AG04449 (cell line): ENCODE measurements at regions not wholly inside any gene's neighbourhood (a gene's known extent, or its start where the extent isn't known, plus 50 kb on each side); places are given as distances from the start of the nearest gene placed in this dataset.

Source experiments
- CTCF ChIA-PET: fragments of 350-600 bp; formaldehyde crosslinking; extraction: SDS; loops from one replicate; lab custom pipeline; 2021; ENCODE audit warnings: antibody characterized with exemption; lab: Yijun Ruan, JAX
- POLR2A ChIA-PET: fragments of 400-600, 350-600 bp; formaldehyde crosslinking; extraction: SDS; loops from one replicate; lab custom pipeline; 2020; ENCODE audit warnings: antibody characterized with exemption, inconsistent platforms; lab: Yijun Ruan, JAX
- DNase-seq: peaks from one replicate; pipeline ENCODE4 v3.0.0-alpha.2; 2010; ENCODE audit warnings: low read depth, low spot score
- H3K4me3 ChIP-seq: 2 replicates; pipeline ENCODE4 v1.5.1; 2011; ENCODE audit warnings: low read depth, mild to moderate bottlenecking, control low read depth, low read length
- CTCF ChIP-seq: IDR thresholded peaks from one replicate; pipeline ENCODE4 v1.5.1; 2011; ENCODE audit warnings: mild to moderate bottlenecking, moderate library complexity, low read length, control low read depth, inconsistent platforms; ENCODE audit not compliant: insufficient read depth; ENCODE audit errors: missing control alignments

- DNase-seq = no peak
- TF ChIP-seq CTCF = no peak
- H3K4me3 ChIP-seq = no peak overlapping the region
- CTCF ChIA-PET = interaction anchor here (1.1 kb wide), 2 partner anchors 100 to 304 kb away, joined by 3 to 5 read pairs; no protein-coding TSS in a partner anchor
- POLR2A ChIA-PET = no interaction called here
Observed at GRCh38 chr7:36015733-36016132, 137.3 kb upstream of the EEPD1 start.

DNA sequence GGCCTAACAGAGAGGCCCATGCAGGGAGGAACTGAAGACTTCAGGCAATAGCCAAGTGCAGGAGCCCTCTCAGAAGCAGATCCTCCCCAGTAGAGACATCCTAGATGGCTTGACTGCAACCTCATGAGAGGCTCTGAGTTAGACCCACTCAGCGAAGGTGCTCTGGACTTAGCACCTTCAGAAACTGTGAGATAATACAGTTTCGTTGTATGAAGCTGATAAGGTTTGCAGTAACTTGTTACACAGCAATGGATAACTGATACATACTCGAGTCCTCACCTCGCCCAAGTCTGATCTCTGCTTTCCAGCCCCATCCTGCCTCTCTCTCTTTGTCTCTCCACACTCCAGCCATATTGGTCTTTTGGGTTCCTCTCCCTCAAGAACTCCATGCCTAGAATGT lies 136.4 kb upstream of the EEPD1 start:
- no peak for DNase-seq
- H3K4me3 ChIP-seq = no peak overlapping the region
- ChIA-PET CTCF (interaction anchor here (1.1 kb wide), 1 partner anchor 99 kb away, joined by 3 read pairs; no protein-coding TSS in a partner anchor), POLR2A (no interaction called here)
- TF ChIP-seq CTCF = no peak

DNA sequence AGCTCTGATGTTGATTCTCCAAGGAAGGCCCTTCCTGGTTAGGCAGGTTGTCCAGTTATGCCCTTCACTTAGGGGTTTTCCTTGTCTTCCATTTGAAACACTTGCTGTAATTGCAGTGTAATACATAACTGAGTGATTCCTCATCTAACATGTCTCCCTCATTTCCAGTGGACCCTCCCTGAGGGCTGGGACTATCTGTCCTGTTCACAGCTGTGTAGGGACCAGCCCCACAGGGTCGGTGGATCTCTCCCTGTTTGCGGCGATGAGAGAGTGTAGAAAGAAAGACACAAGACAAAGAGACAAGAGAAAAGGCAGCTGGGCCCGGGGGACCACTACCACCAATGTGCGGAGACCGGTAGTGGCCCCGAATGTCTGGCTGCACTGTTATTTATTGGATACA lies 135.9 kb upstream of the EEPD1 start:
- no peak overlapping the region for H3K4me3 ChIP-seq
- CTCF ChIA-PET = no interaction called here
- no peak for TF ChIP-seq CTCF
- POLR2A ChIA-PET = interaction anchor here (1.5 kb wide), 1 partner anchor 14 kb away, joined by 3 read pairs; no protein-coding TSS in a partner anchor
- no peak for DNase-seq

GRCh38 chr7:36018816-36019484 lies 134.1 kb upstream of the EEPD1 start:
- no peak for TF ChIP-seq CTCF
- CTCF ChIA-PET = interaction anchor here (0.7 to 1.8 kb wide), 5 partner anchors 9 to 349 kb away, joined by 3 to 4 read pairs (median 3); no protein-coding TSS in a partner anchor
- DNase-seq = no peak
- no peak overlapping the region for H3K4me3 ChIP-seq
- POLR2A ChIA-PET = no interaction called here

GRCh38 chr7:36019538-36019937 lies 133.5 kb upstream of the EEPD1 start:
- POLR2A ChIA-PET = interaction anchor here (0.6 kb wide), 1 partner anchor 23 kb away, joined by 3 read pairs; no protein-coding TSS in a partner anchor
- no peak for DNase-seq
- H3K4me3 ChIP-seq = no peak overlapping the region
- TF ChIP-seq CTCF = no peak
- CTCF ChIA-PET = interaction anchor here (0.8 to 1.8 kb wide), 3 partner anchors 10 to 348 kb away, joined by 3 to 4 read pairs (median 3); no protein-coding TSS in a partner anchor

DNA sequence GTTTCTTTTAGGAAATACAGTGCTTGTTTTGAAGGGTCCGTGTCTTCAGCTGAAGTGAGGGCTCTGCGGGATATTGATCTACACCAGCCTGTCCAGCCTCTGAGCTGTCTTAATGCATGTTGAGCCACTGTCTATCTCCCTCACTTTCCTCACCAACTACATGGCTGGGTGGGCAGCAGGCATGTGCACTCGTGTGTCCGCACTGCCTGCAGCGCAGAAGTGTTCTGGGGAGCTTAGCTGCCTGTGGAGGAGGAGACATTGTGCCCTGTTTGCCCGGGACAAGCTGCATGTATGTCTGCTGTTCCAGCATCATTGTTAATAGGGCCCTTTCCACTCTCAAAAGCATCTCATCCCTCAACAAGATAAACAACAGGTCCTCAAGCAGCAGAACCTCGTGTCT lies 133.1 kb upstream of the EEPD1 start:
- no peak overlapping the region for H3K4me3 ChIP-seq
- DNase-seq = no peak
- ChIA-PET CTCF (interaction anchor here (0.8 to 2.3 kb wide), 3 partner anchors 9 to 14 kb away, joined by 3 to 7 read pairs (median 4); no protein-coding TSS in a partner anchor), POLR2A (interaction anchor here (0.6 kb wide), 1 partner anchor 23 kb away, joined by 3 read pairs; no protein-coding TSS in a partner anchor)
- TF ChIP-seq CTCF = no peak
